Raji (cell line): ENCODE measurements at regions not wholly inside any gene's neighbourhood (a gene's known extent, or its start where the extent isn't known, plus 50 kb on each side); places are given as distances from the start of the nearest gene placed in this dataset.

ENCODE experiments used
- POLR2A ChIP-seq: IDR thresholded peaks from 2 replicates; pipeline ENCODE4 v1.6.1; 2011; ENCODE audit warnings: low read depth, low read length, control low read depth; ENCODE audit not compliant: insufficient read depth

DNA sequence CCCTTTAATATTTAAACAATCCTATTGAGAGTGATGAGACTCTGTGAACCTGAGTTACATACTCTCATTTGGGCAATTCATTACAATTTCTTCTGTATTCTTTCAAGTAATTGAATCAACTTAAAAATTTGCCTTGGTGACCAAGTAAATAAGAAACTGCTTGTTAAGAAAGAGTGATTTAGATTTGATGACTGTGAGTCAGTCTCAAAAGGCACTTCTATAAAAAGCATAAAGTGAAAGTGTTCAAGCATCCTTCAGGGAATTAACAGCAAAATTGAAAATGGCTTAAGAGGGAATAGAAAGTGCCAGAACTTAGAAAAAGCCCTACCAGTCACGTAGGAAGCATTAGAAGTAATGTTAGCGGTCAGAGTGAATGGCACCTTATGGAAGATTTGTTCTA is 654.7 kb downstream of the EPM2A start:
- no peak for TF ChIP-seq POLR2A

GRCh38 chr6:145081677-145082076 is 653.6 kb downstream of the EPM2A start:
- TF ChIP-seq POLR2A, result no peak

DNA sequence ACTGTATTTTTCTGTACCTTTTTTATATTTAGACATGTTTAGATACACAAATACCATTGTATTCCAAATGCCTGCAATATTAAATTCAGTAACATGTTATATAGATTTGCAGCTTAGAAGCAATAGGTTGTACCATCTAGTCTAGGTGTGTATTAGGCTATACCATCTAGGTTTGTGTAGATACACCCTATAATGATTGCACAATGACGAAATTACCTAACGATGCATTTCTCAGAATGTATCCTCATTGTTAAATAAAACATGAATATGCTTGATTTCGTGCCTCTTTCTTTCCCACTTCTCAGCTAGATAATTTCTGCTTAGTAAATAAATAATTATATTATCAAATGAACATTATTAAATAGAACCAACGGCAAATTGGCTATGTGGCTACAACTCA is 653.0 kb downstream of the EPM2A start:
- TF ChIP-seq POLR2A, result no peak

DNA sequence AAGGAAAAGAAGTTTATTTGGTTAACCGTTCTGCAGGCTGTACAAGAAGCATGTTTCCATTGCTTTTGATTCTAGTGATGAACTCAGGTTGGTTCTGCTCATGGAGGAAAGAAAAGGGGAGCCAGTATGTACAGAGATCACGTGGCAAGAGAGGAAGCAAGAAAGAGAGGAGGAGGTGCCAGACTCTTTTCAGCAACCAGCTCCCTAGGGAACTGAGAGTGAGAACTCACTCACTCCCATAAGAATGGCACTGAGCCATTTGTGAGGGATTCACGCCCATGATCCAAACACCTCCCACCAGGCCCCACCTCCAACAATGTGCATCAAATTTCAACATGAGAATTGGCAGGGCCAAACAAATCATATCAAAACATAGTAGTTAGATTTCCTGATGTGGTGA is 649.1 kb downstream of the EPM2A start:
- no peak for TF ChIP-seq POLR2A

GRCh38 chr6:145087034-145087433 is 648.3 kb downstream of the EPM2A start:
- no peak for TF ChIP-seq POLR2A

GRCh38 chr6:145090801-145091585 is 644.3 kb downstream of the EPM2A start:
- TF ChIP-seq POLR2A, result no peak

GRCh38 chr6:145091586-145092142 is 643.7 kb downstream of the EPM2A start:
- no peak for TF ChIP-seq POLR2A

DNA sequence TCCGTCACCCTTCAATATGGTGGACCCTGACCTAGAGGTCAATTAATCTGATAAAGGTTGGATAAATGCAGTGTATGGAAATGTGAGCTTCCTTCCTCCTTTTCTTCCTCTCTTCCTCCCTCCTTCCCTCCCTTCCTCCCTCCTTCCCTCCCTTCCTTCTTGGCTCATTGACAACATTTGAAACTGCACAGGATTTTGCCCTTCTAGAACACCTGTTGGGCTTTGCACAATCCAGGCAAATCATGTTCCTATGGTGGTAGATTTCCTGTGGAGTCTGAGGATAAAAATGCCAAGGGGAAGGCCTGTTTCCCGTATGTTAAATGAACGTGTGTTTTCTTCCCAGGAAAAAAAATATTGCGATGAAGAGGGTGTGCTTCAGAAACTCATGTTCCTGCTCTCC is 642.8 kb downstream of the EPM2A start:
- no peak for TF ChIP-seq POLR2A

DNA sequence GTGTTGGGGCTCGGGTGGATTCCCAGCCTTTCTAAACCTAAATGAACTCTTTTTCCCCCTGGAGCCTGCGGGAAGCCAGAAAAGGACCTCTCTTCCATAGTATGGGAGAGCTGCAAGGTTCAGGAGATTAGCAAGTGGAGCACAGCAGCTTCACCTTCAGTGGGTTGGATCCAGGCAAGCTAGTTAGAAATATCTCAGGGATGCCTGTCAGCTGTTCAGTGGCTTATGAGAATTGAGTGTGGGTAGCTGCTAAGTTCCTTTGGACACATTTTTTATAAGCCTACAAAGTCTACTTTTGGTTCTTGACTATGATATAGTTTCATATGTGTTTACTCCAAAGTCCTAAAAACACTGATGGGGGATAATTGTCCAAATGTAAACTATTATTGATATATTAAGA is 642.1 kb downstream of the EPM2A start:
- TF ChIP-seq POLR2A, result no peak

- TF ChIP-seq POLR2A, result no peak
Observed at GRCh38 chr6:145096846-145097245, 638.5 kb downstream of the EPM2A start.

- TF ChIP-seq POLR2A, result no peak
Observed at GRCh38 chr6:145099713-145100112, 635.6 kb downstream of the EPM2A start.

DNA sequence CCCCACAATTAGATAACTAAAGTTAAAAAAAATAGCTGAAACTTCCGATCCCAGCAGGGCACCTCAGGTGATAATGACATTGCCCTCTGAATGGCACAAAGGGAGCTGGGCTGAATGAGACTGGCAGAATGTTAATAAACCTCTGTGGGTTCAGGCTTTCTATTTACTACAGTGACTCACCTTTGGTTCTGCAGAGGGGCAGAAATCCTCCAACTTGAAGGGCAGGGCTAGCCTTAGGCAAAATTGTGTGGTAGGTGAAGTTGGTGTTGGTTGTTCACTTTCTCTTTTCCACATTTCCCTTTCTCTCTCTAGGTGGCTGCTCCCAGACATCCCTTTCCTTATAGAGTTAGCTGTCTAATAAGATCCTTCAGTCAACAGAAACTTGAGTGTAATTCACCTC is 625.2 kb downstream of the EPM2A start:
- TF ChIP-seq POLR2A, result no peak

- TF ChIP-seq POLR2A, result no peak
Observed at GRCh38 chr6:145112711-145113148, 622.6 kb downstream of the EPM2A start.

DNA sequence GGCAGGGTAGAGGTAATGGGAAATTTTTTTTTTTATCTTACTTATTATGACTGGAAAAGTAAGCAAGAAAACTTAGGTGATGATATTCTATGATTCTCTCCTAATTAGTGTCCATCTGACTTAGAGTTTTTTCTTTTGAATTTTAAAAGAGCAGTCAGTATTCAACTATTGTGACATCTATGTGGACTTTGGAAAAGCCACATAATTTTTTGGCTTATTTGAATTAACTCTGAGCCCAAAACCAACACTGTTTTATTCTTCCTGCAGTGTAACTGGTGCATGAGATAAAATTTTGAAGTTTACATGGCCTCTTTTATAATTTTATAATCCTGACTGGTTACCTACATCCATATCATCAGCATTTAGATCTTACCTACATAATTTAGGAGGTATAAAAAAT is 619.7 kb downstream of the EPM2A start:
- no peak for TF ChIP-seq POLR2A

GRCh38 chr6:145116591-145117178 is 618.6 kb downstream of the EPM2A start:
- no peak for TF ChIP-seq POLR2A

- no peak for TF ChIP-seq POLR2A
Observed at GRCh38 chr6:145118224-145118623, 617.1 kb downstream of the EPM2A start.
